Stomach (tissue), 8 donors: ENCODE measurements at regions not wholly inside any gene's neighbourhood (a gene's known extent, or its start where the extent isn't known, plus 50 kb on each side); places are given as distances from the start of the nearest gene placed in this dataset.

Source experiments
- DNase-seq, 2 donors: peaks; one replicate each; pipeline versions ENCODE4 v3.0.0 to v3.0.0-alpha.2; 2013 to 2019
- H3K27ac ChIP-seq, 5 donors: fragments of 200-600 bp in 4 of 5; sonication (generic) in 4 of 5; one replicate each; pipeline ENCODE4 v1.5.1; 2013 to 2019; ENCODE audit warnings: mild to moderate bottlenecking in 1 of 5, moderate library complexity in 1 of 5
- H3K27me3 ChIP-seq, 3 donors: fragments of 200-600 bp; sonication (generic); one replicate each; pipeline ENCODE4 v1.5.1; 2017 to 2019; ENCODE audit warnings: mixed run types in 1 of 3
- H3K36me3 ChIP-seq, 4 donors: fragments of 200-600 bp; sonication (generic); 1 replicate in 3 of 4; 2 replicates in 1 of 4; pipeline ENCODE4 v1.5.1; 2016 to 2019
- H3K4me1 ChIP-seq, 4 donors: fragments of 200-600 bp; sonication (generic); one replicate each; pipeline ENCODE4 v1.5.1; 2016 to 2019
- H3K4me3 ChIP-seq, 4 donors: fragments of 200-600 bp; sonication (generic) in 3 of 4; one replicate each; pipeline ENCODE4 v1.5.1; 2016 to 2019; ENCODE audit warnings: mild to moderate bottlenecking in 1 of 4
- H3K9me3 ChIP-seq, 4 donors: fragments of 200-600 bp; sonication (generic); one replicate each; pipeline ENCODE4 v1.5.1; 2016 to 2019
- EP300 ChIP-seq: sonication (generic); formaldehyde crosslinking; IDR thresholded peaks from one replicate; pipeline ENCODE4 v1.6.1; 2017; ENCODE audit warnings: antibody characterized with exemption
- POLR2A ChIP-seq, 4 donors: fragments of 450-650 bp; IDR thresholded peaks; one replicate each; pipeline ENCODE4 v1.6.1; 2016; ENCODE audit warnings: antibody characterized with exemption in 4 of 4, control low read depth in 2 of 4, mild to moderate bottlenecking in 1 of 4, moderate library complexity in 1 of 4
- POLR2AphosphoS5 ChIP-seq, 3 donors: sonication (generic); formaldehyde crosslinking; IDR thresholded peaks; one replicate each; pipeline ENCODE4 v1.6.1; 2016; ENCODE audit warnings: antibody characterized with exemption in 3 of 3
- WGBS, 5 donors: extraction: QIAGEN DNeasy Blood & Tissue Kit in 3 of 5; methylation state at CpG; one replicate each; pipeline versions ENCODE4 v1.1.5 to v1.1.7; 2013 to 2018; 5-methylcytosine and 5-hydroxymethylcytosine counted together
- intact Hi-C: fragments of 100-400 bp; cut with DNase I; formaldehyde crosslinking; loops from one replicate; pipeline ENCODE4 v1.15.1; 2023; ENCODE audit warnings: low total_unique reads
- TF ChIP-seq, protein P1 (sequence below), 7 experiments: fragments of 450-650 bp in 4 of 7; fragments of 200-600 bp in 3 of 7; sonication (generic) in 3 of 7; IDR thresholded peaks; one replicate each; pipeline ENCODE4 v1.5.1; 2016 to 2019; ENCODE audit warnings: antibody characterized with exemption in 7 of 7, control low read depth in 2 of 7, mild to moderate bottlenecking in 1 of 7
- donor health status: healthy with polysubstance abuse.
- donor health status: Bipolar disorder and iron deficiency.
- donor health status: healthy.

DNA sequence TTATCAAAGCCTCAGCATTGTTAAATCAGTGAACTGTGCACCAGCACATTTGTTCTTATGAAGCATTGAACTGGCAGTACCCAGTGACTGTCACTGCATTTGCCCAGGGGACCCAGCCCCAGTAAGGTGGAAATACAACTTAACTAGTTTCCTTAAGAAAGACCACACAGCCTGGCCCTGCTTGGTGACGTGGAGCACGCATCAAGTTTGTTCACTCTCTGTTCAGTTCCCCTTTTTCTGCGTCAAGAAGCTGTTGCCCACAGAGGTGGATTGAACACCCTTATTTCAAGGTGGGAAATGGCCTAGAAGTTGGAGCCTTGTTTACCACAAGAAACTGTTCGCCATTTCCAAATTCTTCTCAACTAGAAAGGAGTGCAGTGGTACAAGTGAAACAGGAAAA, 69.9 kb upstream of the AGBL1 start:
- 67 to 88% (median 76%) methylated on average over 4 of the region's 4 CpGs for WGBS, 5 donors
- no peak overlapping the region for H3K4me3 ChIP-seq
- no peaks in the 10 kb centered on the region for H3K4me1 ChIP-seq
- DNase-seq = no peak
- H3K36me3 ChIP-seq = no peaks in the 10 kb centered on the region
- TF ChIP-seq, protein P1, sequence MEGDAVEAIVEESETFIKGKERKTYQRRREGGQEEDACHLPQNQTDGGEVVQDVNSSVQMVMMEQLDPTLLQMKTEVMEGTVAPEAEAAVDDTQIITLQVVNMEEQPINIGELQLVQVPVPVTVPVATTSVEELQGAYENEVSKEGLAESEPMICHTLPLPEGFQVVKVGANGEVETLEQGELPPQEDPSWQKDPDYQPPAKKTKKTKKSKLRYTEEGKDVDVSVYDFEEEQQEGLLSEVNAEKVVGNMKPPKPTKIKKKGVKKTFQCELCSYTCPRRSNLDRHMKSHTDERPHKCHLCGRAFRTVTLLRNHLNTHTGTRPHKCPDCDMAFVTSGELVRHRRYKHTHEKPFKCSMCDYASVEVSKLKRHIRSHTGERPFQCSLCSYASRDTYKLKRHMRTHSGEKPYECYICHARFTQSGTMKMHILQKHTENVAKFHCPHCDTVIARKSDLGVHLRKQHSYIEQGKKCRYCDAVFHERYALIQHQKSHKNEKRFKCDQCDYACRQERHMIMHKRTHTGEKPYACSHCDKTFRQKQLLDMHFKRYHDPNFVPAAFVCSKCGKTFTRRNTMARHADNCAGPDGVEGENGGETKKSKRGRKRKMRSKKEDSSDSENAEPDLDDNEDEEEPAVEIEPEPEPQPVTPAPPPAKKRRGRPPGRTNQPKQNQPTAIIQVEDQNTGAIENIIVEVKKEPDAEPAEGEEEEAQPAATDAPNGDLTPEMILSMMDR (IDR thresholded peaks at IDR 0.05) = no peak
- TF ChIP-seq EP300 = no peak
- no peak for TF ChIP-seq POLR2A (IDR thresholded peaks at IDR 0.05)
- intact Hi-C loops = no loop called here
- no peaks in the 10 kb centered on the region for H3K27me3 ChIP-seq
- H3K27ac ChIP-seq = no peak overlapping the region
- no peaks in the 10 kb centered on the region for H3K9me3 ChIP-seq

DNA sequence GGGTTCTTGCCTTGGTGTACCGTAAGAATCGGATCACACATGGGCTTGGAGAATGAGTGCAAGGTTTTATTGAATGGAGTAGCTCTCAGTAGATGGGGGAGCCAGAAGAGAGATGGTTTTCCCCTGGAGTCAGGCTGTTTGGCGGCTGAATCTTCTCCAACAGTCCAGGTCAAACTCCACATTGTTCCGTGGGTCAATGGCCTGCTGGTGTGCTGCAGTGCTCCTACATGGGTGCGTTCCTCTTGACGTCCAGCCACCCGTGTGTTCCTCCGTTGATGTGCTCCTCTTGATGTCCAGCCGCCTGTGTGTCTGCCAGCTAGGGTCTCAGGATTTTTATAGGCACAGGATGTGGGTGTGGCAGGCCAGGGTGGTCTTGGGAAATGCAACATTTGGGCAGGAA, 69.3 kb upstream of the AGBL1 start:
- TF ChIP-seq, protein P1 (IDR thresholded peaks at IDR 0.05) = no peak
- TF ChIP-seq POLR2A (IDR thresholded peaks at IDR 0.05) (no peak), POLR2AphosphoS5 (IDR thresholded peaks at IDR 0.05) (no peak), EP300 (no peak)
- H3K27ac ChIP-seq = no peak overlapping the region
- no peaks in the 10 kb centered on the region for H3K9me3 ChIP-seq
- H3K4me1 ChIP-seq = peaks cover 0 to 6% (median 3%) of the 10 kb centered on the region in 4 donors
- WGBS, 5 donors = 74 to 91% (median 86%) methylated on average over 2 to 9 of the region's 9 CpGs
- no peaks in the 10 kb centered on the region for H3K27me3 ChIP-seq
- intact Hi-C loops = no loop called here
- no peak overlapping the region for H3K4me3 ChIP-seq
- DNase-seq = no peak
- H3K36me3 ChIP-seq = no peaks in the 10 kb centered on the region

DNA sequence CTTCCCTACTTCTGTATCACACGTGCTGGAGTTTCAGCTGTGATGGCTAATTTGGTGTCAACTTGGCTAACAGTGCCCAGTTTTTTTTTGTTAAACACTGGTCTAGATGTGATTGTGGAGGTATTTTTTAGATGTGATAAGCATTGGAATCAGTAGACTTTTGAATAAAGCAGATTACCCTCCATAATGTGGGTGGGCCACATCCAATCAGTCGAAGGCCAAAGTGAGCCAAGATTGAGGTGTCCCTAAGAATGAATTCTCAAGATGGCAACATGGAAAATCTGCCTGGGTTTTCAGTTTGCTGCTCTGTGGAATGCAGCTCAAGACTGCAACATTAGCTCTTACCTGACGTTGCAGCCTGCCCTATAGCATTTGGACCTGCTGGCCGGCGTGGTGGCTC, 68.8 kb upstream of the AGBL1 start:
- no peak for DNase-seq
- 69 to 89% (median 74%) methylated on average over 5 of the region's 5 CpGs for WGBS, 5 donors
- Histone ChIP-seq H3K4me1 (peaks cover 0 to 6% (median 3%) of the 10 kb centered on the region in 4 donors), H3K4me3 (no peak overlapping the region), H3K9me3 (no peaks in the 10 kb centered on the region), H3K36me3 (no peaks in the 10 kb centered on the region), H3K27ac (no peak overlapping the region), H3K27me3 (no peaks in the 10 kb centered on the region)
- intact Hi-C loops = no loop called here
- TF ChIP-seq, protein P1 (IDR thresholded peaks at IDR 0.05) = no peak
- TF ChIP-seq POLR2A (IDR thresholded peaks at IDR 0.05) = no peak
- no peak for TF ChIP-seq EP300
- no peak for TF ChIP-seq POLR2AphosphoS5 (IDR thresholded peaks at IDR 0.05)

DNA sequence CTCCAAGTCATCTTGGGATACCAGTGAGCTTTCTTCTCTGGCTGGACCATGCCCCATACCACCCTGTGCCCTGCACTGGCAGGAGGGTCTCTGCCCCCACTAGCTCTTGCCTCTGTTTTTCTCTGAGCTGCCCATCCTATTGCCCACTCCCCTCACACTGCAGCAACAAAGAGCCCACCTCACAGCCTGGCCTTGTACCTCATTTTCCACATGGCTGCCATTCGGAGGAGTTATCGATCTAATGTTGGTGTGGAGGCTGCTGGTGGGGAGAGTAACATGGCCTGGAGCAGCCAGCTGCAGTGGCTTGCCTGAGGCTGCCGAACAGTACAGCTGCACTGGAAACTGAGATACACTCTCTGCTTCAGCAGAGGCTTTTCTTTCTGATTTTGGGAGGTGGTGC, 65.7 kb upstream of the AGBL1 start:
- H3K27ac ChIP-seq = no peak overlapping the region
- TF ChIP-seq EP300 (no peak), POLR2A (IDR thresholded peaks at IDR 0.05) (no peak), POLR2AphosphoS5 (IDR thresholded peaks at IDR 0.05) (no peak)
- TF ChIP-seq, protein P1 (IDR thresholded peaks at IDR 0.05) = no peak
- intact Hi-C loops = no loop called here
- WGBS, 5 donors = 29 to 77% (median 38%) methylated on average over 3 of the region's 3 CpGs
- H3K27me3 ChIP-seq = no peaks in the 10 kb centered on the region
- H3K9me3 ChIP-seq = no peaks in the 10 kb centered on the region
- no peak for DNase-seq
- no peak overlapping the region for H3K4me3 ChIP-seq
- H3K4me1 ChIP-seq = peaks cover 0 to 6% (median 3%) of the 10 kb centered on the region in 4 donors
- no peaks in the 10 kb centered on the region for H3K36me3 ChIP-seq
